Ammon's horn (tissue), 1 donor: ENCODE measurements at regions not wholly inside any gene's neighbourhood (a gene's known extent, or its start where the extent isn't known, plus 50 kb on each side); places are given as distances from the start of the nearest gene placed in this dataset.

Experiments used
- DNase-seq: peaks from one replicate; pipeline ENCODE4 v3.0.0-alpha.2; 2016; ENCODE audit warnings: low spot score

GRCh38 chr5:155921621-155922020 lies 405.3 kb upstream of the SGCD start:
- DNase-seq: no peak

- no peak for DNase-seq
Measured at GRCh38 chr5:155923784-155924183, 403.2 kb upstream of the SGCD start.

GRCh38 chr5:155926031-155926430 lies 400.9 kb upstream of the SGCD start:
- DNase-seq: no peak

GRCh38 chr5:155926766-155927165 lies 400.2 kb upstream of the SGCD start:
- DNase-seq: no peak

GRCh38 chr5:155929112-155929511 lies 397.9 kb upstream of the SGCD start:
- DNase-seq: no peak

- no peak for DNase-seq
Measured at GRCh38 chr5:155934964-155935363, 392.0 kb upstream of the SGCD start.

- no peak for DNase-seq
Measured at GRCh38 chr5:155935723-155936122, 391.2 kb upstream of the SGCD start.

GRCh38 chr5:155936520-155937406 lies 390.2 kb upstream of the SGCD start:
- no peak for DNase-seq

- DNase-seq: no peak
Measured at GRCh38 chr5:155938051-155938450, 388.9 kb upstream of the SGCD start.

GRCh38 chr5:155941340-155941739 lies 385.6 kb upstream of the SGCD start:
- no peak for DNase-seq

GRCh38 chr5:155943516-155944407 lies 383.2 kb upstream of the SGCD start:
- DNase-seq: peak; percentile 81

GRCh38 chr5:155947394-155948062 lies 379.4 kb upstream of the SGCD start:
- no peak for DNase-seq

- no peak for DNase-seq
Measured at GRCh38 chr5:155948576-155948975, 378.4 kb upstream of the SGCD start.

- DNase-seq: no peak
Measured at GRCh38 chr5:155952486-155953089, 374.4 kb upstream of the SGCD start.

GRCh38 chr5:155953335-155953734 lies 373.6 kb upstream of the SGCD start:
- no peak for DNase-seq

GRCh38 chr5:155954701-155955445 lies 372.1 kb upstream of the SGCD start:
- DNase-seq: no peak

- DNase-seq: no peak
Measured at GRCh38 chr5:155957884-155958283, 369.1 kb upstream of the SGCD start.

GRCh38 chr5:155959082-155959481 lies 367.9 kb upstream of the SGCD start:
- no peak for DNase-seq

- no peak for DNase-seq
Measured at GRCh38 chr5:155960177-155960576, 366.8 kb upstream of the SGCD start.

- no peak for DNase-seq
Measured at GRCh38 chr5:155969537-155969936, 357.4 kb upstream of the SGCD start.

- no peak for DNase-seq
Measured at GRCh38 chr5:155974369-155974768, 352.6 kb upstream of the SGCD start.
